H1 (cell line): ENCODE measurements at regions not wholly inside any gene's neighbourhood (a gene's known extent, or its start where the extent isn't known, plus 50 kb on each side); places are given as distances from the start of the nearest gene placed in this dataset.

Experiments
- CTCF ChIA-PET: fragments of 300-600 bp; sonication (Branson Sonifier 250); formaldehyde crosslinking; loops from one replicate; lab custom pipeline; 2021; ENCODE audit not compliant: partially characterized antibody; lab: Charles Lee
- POLR2A ChIA-PET: fragments of 300-600 bp; sonication (Branson Sonifier 250); formaldehyde crosslinking; loops from one replicate; lab custom pipeline; 2021; ENCODE audit warnings: inconsistent platforms; ENCODE audit not compliant: partially characterized antibody; lab: Charles Lee
- DNase-seq, 2 experiments: peaks; one replicate each; pipeline versions ENCODE4 v3.0.0 to v3.0.0-alpha.2; 2010 to 2022; ENCODE audit warnings: low spot score in 2 of 2, low read depth in 1 of 2, mixed read lengths in 1 of 2
- FAIRE-seq: peaks from 2 replicates; lab custom pipeline; 2011; peaks lifted over from hg19 to GRCh38; lab: Jason Lieb, UNC
- H2AFZ ChIP-seq: 2 replicates; pipeline ENCODE4 v1.8.1; 2012; ENCODE audit warnings: low read length, inconsistent platforms
- H2AK5ac ChIP-seq: 2 replicates; pipeline ENCODE4 v1.6.1; 2013; ENCODE audit warnings: low read depth, low read length
- H2BK120ac ChIP-seq: replicated peaks from 2 replicates; pipeline ENCODE3; 2013; ENCODE audit warnings: low read depth, low read length, inconsistent platforms
- H2BK12ac ChIP-seq: 2 replicates; pipeline ENCODE4 v1.6.1; 2013; ENCODE audit warnings: low read depth, low read length
- H2BK15ac ChIP-seq: 2 replicates; pipeline ENCODE4 v1.6.1; 2013; ENCODE audit warnings: low read length
- H2BK20ac ChIP-seq: 2 replicates; pipeline ENCODE4 v1.6.1; 2013; ENCODE audit warnings: low read length
- H2BK5ac ChIP-seq: 2 replicates; pipeline ENCODE4 v1.6.1; 2013; ENCODE audit warnings: low read depth, low read length
- H3K14ac ChIP-seq: 2 replicates; pipeline ENCODE4 v1.6.1; 2013; ENCODE audit warnings: inconsistent platforms; ENCODE audit not compliant: insufficient read length
- H3K18ac ChIP-seq: 2 replicates; pipeline ENCODE4 v1.6.1; 2013; ENCODE audit warnings: low read length; ENCODE audit errors: extremely low read depth
- H3K23ac ChIP-seq: 2 replicates; pipeline ENCODE4 v1.6.1; 2013; ENCODE audit warnings: inconsistent platforms; ENCODE audit not compliant: insufficient read length
- H3K23me2 ChIP-seq: 2 replicates; pipeline ENCODE4 v1.6.1; 2013; ENCODE audit warnings: low read depth, low read length
- H3K27ac ChIP-seq: 2 replicates; pipeline ENCODE4 v1.6.1; 2011; ENCODE audit warnings: low read depth, low read length, inconsistent platforms
- H3K27me3 ChIP-seq, 4 experiments: replicated peaks in 1 of 4; 1 replicate in 1 of 4; 2 replicates in 3 of 4; pipeline versions ENCODE4 v1.6.1 to v1.8.1; 2011 to 2013; ENCODE audit warnings: low read length in 3 of 4, mild to moderate bottlenecking in 3 of 4, inconsistent platforms in 2 of 4, mixed read lengths in 2 of 4, moderate library complexity in 1 of 4; ENCODE audit not compliant: control insufficient read depth in 3 of 4, insufficient read depth in 3 of 4; ENCODE audit errors: extremely low read depth in 1 of 4
- H3K36me3 ChIP-seq, 4 experiments: 2 replicates each; pipeline versions ENCODE4 v1.6.1 to v1.8.1; 2011 to 2013; ENCODE audit warnings: mild to moderate bottlenecking in 4 of 4, low read length in 3 of 4, moderate library complexity in 2 of 4, control low read depth in 1 of 4, inconsistent platforms in 1 of 4; ENCODE audit not compliant: insufficient read depth in 4 of 4, control insufficient read depth in 2 of 4
- H3K4ac ChIP-seq: replicated peaks from 2 replicates; pipeline ENCODE3; 2013; ENCODE audit warnings: low read length, low read depth, mixed read lengths, inconsistent platforms; ENCODE audit not compliant: insufficient read length
- H3K4me1 ChIP-seq, 4 experiments: replicated peaks in 1 of 4; 1 replicate in 1 of 4; 2 replicates in 3 of 4; pipeline versions ENCODE4 v1.6.1 to v1.8.1; 2011 to 2013; ENCODE audit warnings: low read length in 3 of 4, inconsistent platforms in 2 of 4, mixed read lengths in 1 of 4; ENCODE audit not compliant: insufficient read depth in 4 of 4, control insufficient read depth in 3 of 4
- H3K4me2 ChIP-seq, 2 experiments: 2 replicates each; pipeline versions ENCODE4 v1.6.1 to v1.8.1; 2011 to 2013; ENCODE audit warnings: low read depth in 2 of 2, low read length in 2 of 2, control low read depth in 1 of 2, inconsistent platforms in 1 of 2, mild to moderate bottlenecking in 1 of 2; ENCODE audit not compliant: insufficient read depth in 1 of 2
- H3K4me3 ChIP-seq, 4 experiments: fragments of 200-600, 300-600 bp in 1 of 4; sonication (generic), shearing (Covaris generic), sonication (Bioruptor Twin) in 1 of 4; 2 replicates each; pipeline versions ENCODE4 v1.5.1 to v1.8.1; 2011 to 2016; ENCODE audit warnings: low read length in 4 of 4, low read depth in 3 of 4, control low read depth in 2 of 4, inconsistent platforms in 2 of 4, mild to moderate bottlenecking in 2 of 4, mixed read lengths in 1 of 4, moderate library complexity in 1 of 4; ENCODE audit not compliant: insufficient read depth in 2 of 4; ENCODE audit errors: extremely low read depth in 1 of 4
- H3K56ac ChIP-seq: replicated peaks from 2 replicates; pipeline ENCODE3; 2013; ENCODE audit warnings: low read depth, mild to moderate bottlenecking, mixed read lengths, low read length, inconsistent platforms; ENCODE audit not compliant: insufficient read length
- H3K79me1 ChIP-seq: 2 replicates; pipeline ENCODE4 v1.6.1; 2013; ENCODE audit warnings: low read depth, low read length, control low read depth
- H3K79me2 ChIP-seq, 2 experiments: 2 replicates each; pipeline versions ENCODE4 v1.6.1 to v1.8.1; 2012 to 2013; ENCODE audit warnings: low read length in 2 of 2, mild to moderate bottlenecking in 2 of 2, inconsistent platforms in 1 of 2; ENCODE audit not compliant: insufficient read depth in 2 of 2, control insufficient read depth in 1 of 2
- H3K9ac ChIP-seq, 4 experiments: replicated peaks in 1 of 4; 1 replicate in 1 of 4; 2 replicates in 3 of 4; pipeline versions ENCODE4 v1.6.1 to v1.8.1; 2011 to 2013; ENCODE audit warnings: low read depth in 3 of 4, low read length in 3 of 4, control low read depth in 2 of 4, mild to moderate bottlenecking in 2 of 4, moderate library complexity in 2 of 4, inconsistent platforms in 1 of 4; ENCODE audit errors: extremely low read depth in 1 of 4
- H3K9me3 ChIP-seq, 2 experiments: 2 replicates each; pipeline versions ENCODE4 v1.6.1 to v1.8.1; 2012 to 2013; ENCODE audit warnings: mild to moderate bottlenecking in 2 of 2, moderate library complexity in 2 of 2, control low read depth in 1 of 2, inconsistent platforms in 1 of 2, low read depth in 1 of 2, low read length in 1 of 2, mixed read lengths in 1 of 2; ENCODE audit not compliant: insufficient read depth in 2 of 2
- H4K20me1 ChIP-seq, 2 experiments: replicated peaks in 1 of 2; 2 replicates each; pipeline versions ENCODE3 to v1.8.1; 2011 to 2013; ENCODE audit warnings: inconsistent platforms in 2 of 2, low read length in 2 of 2, mild to moderate bottlenecking in 1 of 2; ENCODE audit not compliant: insufficient read depth in 2 of 2, control insufficient read depth in 1 of 2
- H4K5ac ChIP-seq: 2 replicates; pipeline ENCODE4 v1.6.1; 2013; ENCODE audit warnings: low read length, low read depth, mixed read lengths, inconsistent platforms; ENCODE audit not compliant: insufficient read length
- H4K8ac ChIP-seq: 2 replicates; pipeline ENCODE4 v1.8.0; 2013; ENCODE audit warnings: mild to moderate bottlenecking, moderate library complexity, low read length, inconsistent platforms; ENCODE audit not compliant: insufficient read depth; ENCODE audit errors: extremely low read depth
- H4K91ac ChIP-seq: replicated peaks from 2 replicates; pipeline ENCODE3; 2013; ENCODE audit warnings: low read length, mixed read lengths, inconsistent platforms; ENCODE audit not compliant: insufficient read length
- NANOG ChIP-seq: IDR thresholded peaks from 2 replicates; pipeline ENCODE4 v1.6.1; 2011; ENCODE audit warnings: low read length, low read depth, mild to moderate bottlenecking, inconsistent platforms; ENCODE audit not compliant: insufficient read depth, poor library complexity, severe bottlenecking
- WGBS, 2 experiments: shearing (Covaris generic) in 1 of 2; methylation state at CpG; one replicate each; pipeline versions ENCODE4 v1.1.6 to v1.1.7; 2013 to 2015; ENCODE audit warnings: low lambda C conversion rate in 2 of 2, mixed read lengths in 2 of 2, inconsistent platforms in 1 of 2, low coverage in 1 of 2, missing lambda C conversion rate in 1 of 2; ENCODE audit not compliant: insufficient replicate concordance in 2 of 2, insufficient coverage in 1 of 2, insufficient read length in 1 of 2; ENCODE audit errors: extremely low coverage in 1 of 2, missing lambda C conversion rate in 1 of 2; 5-methylcytosine and 5-hydroxymethylcytosine counted together
- TF ChIP-seq, protein P1 (sequence below): IDR thresholded peaks from 2 replicates; pipeline ENCODE4 v1.6.1; 2012; ENCODE audit warnings: low read length, inconsistent platforms

DNA sequence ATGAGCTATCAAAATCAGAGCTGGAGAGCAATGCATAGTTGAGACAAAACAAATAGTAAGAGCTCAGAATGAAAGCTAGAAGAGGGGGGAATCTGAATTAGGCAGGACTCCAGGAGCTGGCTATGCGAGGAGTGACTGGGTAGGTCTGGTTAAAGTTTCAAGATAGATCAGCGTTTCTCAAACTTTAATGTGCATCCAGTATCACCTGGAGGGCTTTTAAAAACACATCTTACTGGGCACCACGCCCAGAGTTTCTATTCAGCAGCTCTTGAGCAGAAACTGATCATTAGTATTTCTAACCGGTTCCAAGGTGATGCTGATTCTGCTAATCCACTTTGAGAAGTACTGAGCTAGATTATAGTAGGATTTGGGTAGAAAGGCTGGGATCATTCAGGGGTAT lies 96.2 kb upstream of the ACP3 start:
- no peak overlapping the region for H3K4ac ChIP-seq
- no peak overlapping the region for H3K4me3 ChIP-seq
- H3K23ac ChIP-seq = no peak overlapping the region
- no peaks in the 10 kb centered on the region for H4K20me1 ChIP-seq
- H3K79me2 ChIP-seq = no peaks in the 10 kb centered on the region
- H3K56ac ChIP-seq = no peak overlapping the region
- H2AK5ac ChIP-seq = no peak overlapping the region
- H3K4me2 ChIP-seq = no peak overlapping the region
- TF ChIP-seq, protein P1, sequence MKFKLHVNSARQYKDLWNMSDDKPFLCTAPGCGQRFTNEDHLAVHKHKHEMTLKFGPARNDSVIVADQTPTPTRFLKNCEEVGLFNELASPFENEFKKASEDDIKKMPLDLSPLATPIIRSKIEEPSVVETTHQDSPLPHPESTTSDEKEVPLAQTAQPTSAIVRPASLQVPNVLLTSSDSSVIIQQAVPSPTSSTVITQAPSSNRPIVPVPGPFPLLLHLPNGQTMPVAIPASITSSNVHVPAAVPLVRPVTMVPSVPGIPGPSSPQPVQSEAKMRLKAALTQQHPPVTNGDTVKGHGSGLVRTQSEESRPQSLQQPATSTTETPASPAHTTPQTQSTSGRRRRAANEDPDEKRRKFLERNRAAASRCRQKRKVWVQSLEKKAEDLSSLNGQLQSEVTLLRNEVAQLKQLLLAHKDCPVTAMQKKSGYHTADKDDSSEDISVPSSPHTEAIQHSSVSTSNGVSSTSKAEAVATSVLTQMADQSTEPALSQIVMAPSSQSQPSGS = no peak
- no peak for TF ChIP-seq NANOG
- no peak overlapping the region for H4K5ac ChIP-seq
- ChIA-PET CTCF (interaction anchor here (1.1 to 4.7 kb wide), 6 partner anchors 9 to 426 kb away, joined by 3 to 43 read pairs (median 8); no protein-coding TSS in a partner anchor), POLR2A (no interaction called here)
- H3K9ac ChIP-seq = no peak overlapping the region
- H4K91ac ChIP-seq = no peak overlapping the region
- no peaks in the 10 kb centered on the region for H3K36me3 ChIP-seq
- no peak overlapping the region for H2BK20ac ChIP-seq
- H3K18ac ChIP-seq = no peak overlapping the region
- no peaks in the 10 kb centered on the region for H3K27me3 ChIP-seq
- FAIRE-seq = no peak
- no peaks in the 10 kb centered on the region for H3K79me1 ChIP-seq
- H3K4me1 ChIP-seq = peaks cover 0 to 8% (median 3%) of the 10 kb centered on the region in 4 experiments; a peak in 4 of 7 replicates
- H2BK5ac ChIP-seq = no peak overlapping the region
- no peaks in the 10 kb centered on the region for H3K9me3 ChIP-seq
- H2BK120ac ChIP-seq = no peak overlapping the region
- H3K14ac ChIP-seq = no peak overlapping the region
- DNase-seq = no peak
- H2BK12ac ChIP-seq = no peak overlapping the region
- H3K27ac ChIP-seq = no peak overlapping the region
- H3K23me2 ChIP-seq = no peaks in the 10 kb centered on the region
- no peak overlapping the region for H2AFZ ChIP-seq
- H2BK15ac ChIP-seq = no peak overlapping the region
- no peak overlapping the region for H4K8ac ChIP-seq
- WGBS, 2 experiments = 88% methylated on average over 4 of the region's 4 CpGs; no CpG with 5 or more reads in 1 of the 2 experiments
